Mesenchymal stem cell (in vitro differentiated cells and primary cell): ENCODE measurements at regions not wholly inside any gene's neighbourhood (a gene's known extent, or its start where the extent isn't known, plus 50 kb on each side); places are given as distances from the start of the nearest gene placed in this dataset.

Source experiments
- DNase-seq: peaks from one replicate; pipeline ENCODE4 v3.0.0-alpha.2; 2013
- H2AFZ ChIP-seq: one replicate; pipeline ENCODE4 v1.6.1; 2013; ENCODE audit warnings: low read depth, mild to moderate bottlenecking, control low read depth, inconsistent platforms, low read length, moderate library complexity
- H2AK5ac ChIP-seq: 2 replicates; pipeline ENCODE4 v1.6.1; 2013; ENCODE audit warnings: low read length, moderate library complexity, mild to moderate bottlenecking, inconsistent platforms; ENCODE audit not compliant: severe bottlenecking
- H2BK120ac ChIP-seq: one replicate; pipeline ENCODE4 v1.6.1; 2013; ENCODE audit warnings: low read depth, mild to moderate bottlenecking, inconsistent platforms, low read length, moderate library complexity
- H2BK12ac ChIP-seq, 2 experiments: one replicate each; pipeline ENCODE4 v1.6.1; 2013; ENCODE audit warnings: inconsistent platforms in 2 of 2, low read length in 2 of 2, mild to moderate bottlenecking in 2 of 2, moderate library complexity in 2 of 2, control low read depth in 1 of 2
- H2BK15ac ChIP-seq: one replicate; pipeline ENCODE4 v1.6.1; 2013; ENCODE audit warnings: mild to moderate bottlenecking, low read depth, inconsistent platforms; ENCODE audit not compliant: poor library complexity, severe bottlenecking
- H2BK5ac ChIP-seq: 2 replicates; pipeline ENCODE4 v1.6.1; 2013; ENCODE audit warnings: low read depth, mild to moderate bottlenecking, low read length, control low read depth, inconsistent platforms; ENCODE audit not compliant: poor library complexity, severe bottlenecking
- H3K14ac ChIP-seq, 2 experiments: one replicate each; pipeline ENCODE4 v1.6.1; 2013; ENCODE audit warnings: inconsistent platforms in 2 of 2, low read length in 2 of 2, control low read depth in 1 of 2, mild to moderate bottlenecking in 1 of 2, moderate library complexity in 1 of 2
- H3K18ac ChIP-seq, 2 experiments: one replicate each; pipeline ENCODE4 v1.6.1; 2013; ENCODE audit warnings: inconsistent platforms in 2 of 2, low read length in 2 of 2, control low read depth in 1 of 2, low read depth in 1 of 2, mild to moderate bottlenecking in 1 of 2
- H3K23ac ChIP-seq, 2 experiments: one replicate each; pipeline ENCODE4 v1.6.1; 2013; ENCODE audit warnings: inconsistent platforms in 2 of 2, low read length in 2 of 2, mild to moderate bottlenecking in 2 of 2, moderate library complexity in 2 of 2, control low read depth in 1 of 2
- H3K27ac ChIP-seq: 2 replicates; pipeline ENCODE4 v1.5.1; 2013; ENCODE audit warnings: mild to moderate bottlenecking, moderate library complexity, low read length, control low read depth, inconsistent platforms; ENCODE audit not compliant: poor library complexity, severe bottlenecking
- H3K27me3 ChIP-seq, 2 experiments: 2 replicates each; pipeline versions ENCODE4 v1.6.1 to v1.7.0; 2013; ENCODE audit warnings: low read length in 2 of 2, mild to moderate bottlenecking in 2 of 2, moderate library complexity in 2 of 2, control low read depth in 1 of 2, inconsistent platforms in 1 of 2; ENCODE audit not compliant: control insufficient read depth in 1 of 2, insufficient read depth in 1 of 2
- H3K36me3 ChIP-seq, 2 experiments: 2 replicates each; pipeline versions ENCODE4 v1.6.1 to v1.7.0; 2013; ENCODE audit warnings: low read length in 2 of 2, control low read depth in 1 of 2, inconsistent platforms in 1 of 2, low read depth in 1 of 2, mild to moderate bottlenecking in 1 of 2; ENCODE audit not compliant: insufficient read depth in 2 of 2, control insufficient read depth in 1 of 2
- H3K4ac ChIP-seq, 2 experiments: one replicate each; pipeline ENCODE4 v1.6.1; 2013; ENCODE audit warnings: inconsistent platforms in 2 of 2, low read length in 2 of 2, mild to moderate bottlenecking in 2 of 2, moderate library complexity in 2 of 2, control low read depth in 1 of 2, low read depth in 1 of 2
- H3K4me1 ChIP-seq: 2 replicates; pipeline ENCODE4 v1.6.1; 2013; ENCODE audit warnings: low read depth, low read length, control low read depth; ENCODE audit not compliant: control insufficient read depth, insufficient read depth
- H3K4me2 ChIP-seq: 2 replicates; pipeline ENCODE4 v1.6.1; 2013; ENCODE audit warnings: low read length, mild to moderate bottlenecking, inconsistent platforms; ENCODE audit not compliant: poor library complexity, severe bottlenecking
- H3K4me3 ChIP-seq, 2 experiments: 2 replicates each; pipeline versions ENCODE4 v1.5.1 to v1.7.0; 2013; ENCODE audit warnings: low read length in 2 of 2, mild to moderate bottlenecking in 2 of 2, control low read depth in 1 of 2, low read depth in 1 of 2; ENCODE audit not compliant: insufficient read depth in 1 of 2
- H3K79me1 ChIP-seq: replicated peaks from 2 replicates; pipeline ENCODE4 v1.6.1; 2013; ENCODE audit warnings: mild to moderate bottlenecking, control low read depth, low read length, inconsistent platforms; ENCODE audit not compliant: poor library complexity, severe bottlenecking
- H3K9ac ChIP-seq: 2 replicates; pipeline ENCODE4 v1.7.0; 2013; ENCODE audit warnings: mild to moderate bottlenecking, low read length, moderate library complexity
- H3K9me3 ChIP-seq: 2 replicates; pipeline ENCODE4 v1.7.0; 2013; ENCODE audit warnings: mild to moderate bottlenecking, low read length; ENCODE audit not compliant: control insufficient read depth
- H4K8ac ChIP-seq: one replicate; pipeline ENCODE4 v1.6.1; 2013; ENCODE audit warnings: inconsistent platforms, mild to moderate bottlenecking, low read length, moderate library complexity
- H4K91ac ChIP-seq: one replicate; pipeline ENCODE4 v1.6.1; 2013; ENCODE audit warnings: mild to moderate bottlenecking, low read length, inconsistent platforms
- WGBS: methylation state at CpG from one replicate; pipeline ENCODE4 v1.1.7; 2013; ENCODE audit warnings: mixed read lengths; 5-methylcytosine and 5-hydroxymethylcytosine counted together

- 81% methylated on average over 6 of the region's 7 CpGs for WGBS
- no peaks in the 10 kb centered on the region for H3K36me3 ChIP-seq
Observed at GRCh38 chr16:66150698-66151482, 215.6 kb upstream of the CDH5 start.

GRCh38 chr16:66147291-66147690, 219.2 kb upstream of the CDH5 start:
- WGBS, result 89% methylated on average over 6 of the region's 6 CpGs
- Histone ChIP-seq H2BK5ac (no peak overlapping the region), H3K4me2 (no peak overlapping the region), H3K14ac (no peak overlapping the region), H4K8ac (no peak overlapping the region), H3K27me3 (no peaks in the 10 kb centered on the region), H3K4me1 (peaks cover 9% of the 10 kb centered on the region), H3K27ac (no peak overlapping the region), H3K18ac (peak overlapping the region in 1 of 2 experiments; percentile 46), H2BK120ac (no peak overlapping the region), H3K36me3 (no peaks in the 10 kb centered on the region), H3K9ac (no peak overlapping the region), H3K4ac (peak overlapping the region in 1 of 2 experiments; percentile 32), H2BK15ac (no peak overlapping the region), H3K79me1 (no peaks in the 10 kb centered on the region), H2AFZ (no peak overlapping the region), H3K4me3 (no peak overlapping the region), H4K91ac (no peak overlapping the region), H2BK12ac (peak overlapping the region in 1 of 2 experiments; percentile 57), H3K23ac (no peak overlapping the region), H2AK5ac (no peak overlapping the region), H3K9me3 (no peaks in the 10 kb centered on the region)
- no peak for DNase-seq

More at GRCh38 chr16:66150698-66151482, 215.6 kb upstream of the CDH5 start:
- H3K4ac ChIP-seq, result peak overlapping the region; percentile 1 to 65
- no peak overlapping the region for H2AFZ ChIP-seq
- peaks cover 21% of the 10 kb centered on the region for H3K4me1 ChIP-seq
- H3K27ac ChIP-seq, result no peak overlapping the region
- H2BK120ac ChIP-seq, result no peak overlapping the region
- no peaks in the 10 kb centered on the region for H3K79me1 ChIP-seq
- H2BK5ac ChIP-seq, result no peak overlapping the region
- peak overlapping the region; percentile 13 for H2AK5ac ChIP-seq
- peak overlapping the region; percentile 52 for H2BK15ac ChIP-seq
- peak overlapping the region; percentile 38 for H3K9ac ChIP-seq
- no peak overlapping the region for H3K4me2 ChIP-seq
- peak overlapping the region; percentile 11 to 75 for H2BK12ac ChIP-seq
- peak; percentile 29 for DNase-seq
- H3K23ac ChIP-seq, result no peak overlapping the region
- H4K91ac ChIP-seq, result peak overlapping the region; percentile 45
- H3K27me3 ChIP-seq, result no peaks in the 10 kb centered on the region
- H3K4me3 ChIP-seq, result no peak overlapping the region
- H4K8ac ChIP-seq, result peak overlapping the region; percentile 21
- H3K18ac ChIP-seq, result peak overlapping the region; percentile 37 to 88
- no peak overlapping the region for H3K14ac ChIP-seq
- no peaks in the 10 kb centered on the region for H3K9me3 ChIP-seq

GRCh38 chr16:66146798-66147197, 219.7 kb upstream of the CDH5 start:
- Histone ChIP-seq H2BK5ac (no peak overlapping the region), H3K4ac (no peak overlapping the region), H3K79me1 (no peaks in the 10 kb centered on the region), H3K4me2 (no peak overlapping the region), H4K91ac (no peak overlapping the region), H3K4me3 (no peak overlapping the region), H2BK15ac (no peak overlapping the region), H3K27me3 (no peaks in the 10 kb centered on the region), H3K9me3 (no peaks in the 10 kb centered on the region), H3K18ac (no peak overlapping the region), H2AK5ac (no peak overlapping the region), H3K23ac (no peak overlapping the region), H3K14ac (no peak overlapping the region), H3K9ac (no peak overlapping the region), H3K27ac (no peak overlapping the region), H2BK12ac (no peak overlapping the region), H2AFZ (no peak overlapping the region), H3K4me1 (peaks cover 7% of the 10 kb centered on the region), H3K36me3 (no peaks in the 10 kb centered on the region), H2BK120ac (no peak overlapping the region), H4K8ac (no peak overlapping the region)
- no peak for DNase-seq
- 79% methylated on average over 7 of the region's 9 CpGs for WGBS

GRCh38 chr16:66144641-66145040, 221.8 kb upstream of the CDH5 start:
- no peak overlapping the region for H2AFZ ChIP-seq
- no peaks in the 10 kb centered on the region for H3K9me3 ChIP-seq
- H3K4me2 ChIP-seq, result no peak overlapping the region
- H3K14ac ChIP-seq, result no peak overlapping the region
- no peak overlapping the region for H2AK5ac ChIP-seq
- no peak overlapping the region for H2BK120ac ChIP-seq
- no peak overlapping the region for H3K4ac ChIP-seq
- H4K8ac ChIP-seq, result no peak overlapping the region
- H3K36me3 ChIP-seq, result no peaks in the 10 kb centered on the region
- no peak overlapping the region for H3K9ac ChIP-seq
- 94% methylated on average over 1 of the region's 3 CpGs for WGBS
- H2BK15ac ChIP-seq, result no peak overlapping the region
- H3K18ac ChIP-seq, result no peak overlapping the region
- H3K4me1 ChIP-seq, result no peaks in the 10 kb centered on the region
- DNase-seq, result no peak
- no peak overlapping the region for H3K4me3 ChIP-seq
- no peak overlapping the region for H3K27ac ChIP-seq
- no peaks in the 10 kb centered on the region for H3K79me1 ChIP-seq
- H2BK12ac ChIP-seq, result no peak overlapping the region
- no peak overlapping the region for H3K23ac ChIP-seq
- peaks cover 0 to 4% of the 10 kb centered on the region in 2 experiments for H3K27me3 ChIP-seq
- H2BK5ac ChIP-seq, result no peak overlapping the region
- no peak overlapping the region for H4K91ac ChIP-seq
